ENCODE measurements at regions not wholly inside any gene's neighbourhood (a gene's known extent, or its start where the extent isn't known, plus 50 kb on each side); places are given as distances from the start of the nearest gene placed in this dataset.

DNA sequence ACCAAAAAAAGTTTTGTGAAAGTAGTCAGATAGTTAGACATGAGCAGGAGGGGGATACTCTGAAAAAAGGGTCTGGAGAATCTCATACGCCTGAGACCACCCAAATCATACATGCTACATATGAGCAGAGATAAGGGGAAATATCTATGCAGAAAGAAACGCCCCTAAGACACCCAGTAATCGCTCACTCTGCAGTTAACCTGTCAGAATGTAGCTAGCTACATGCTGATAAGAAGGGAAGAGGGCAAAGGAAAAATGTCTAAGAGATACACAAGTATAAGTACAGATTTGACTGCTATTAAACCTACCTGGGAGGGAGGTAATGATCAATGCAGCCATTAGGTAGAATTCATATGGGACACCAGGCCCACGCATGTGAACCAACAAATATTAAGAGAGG lies 1159.5 kb upstream of the PCDH10 start:
- DNase-seq (ENCODE audit: low spot score): no peak
- H3K27ac ChIP-seq (ENCODE audit: poor library complexity, severe bottlenecking): no peak overlapping the region
- ATAC-seq (ENCODE audit: low read depth): no peak
- H3K4me3 ChIP-seq (ENCODE audit: severe bottlenecking): no peak overlapping the region
- H3K9me3 ChIP-seq (ENCODE audit: severe bottlenecking): no peaks in the 10 kb centered on the region
- no peaks in the 10 kb centered on the region for H3K4me1 ChIP-seq (ENCODE audit: insufficient read depth, poor library complexity, severe bottlenecking)
- TF ChIP-seq, protein P1, sequence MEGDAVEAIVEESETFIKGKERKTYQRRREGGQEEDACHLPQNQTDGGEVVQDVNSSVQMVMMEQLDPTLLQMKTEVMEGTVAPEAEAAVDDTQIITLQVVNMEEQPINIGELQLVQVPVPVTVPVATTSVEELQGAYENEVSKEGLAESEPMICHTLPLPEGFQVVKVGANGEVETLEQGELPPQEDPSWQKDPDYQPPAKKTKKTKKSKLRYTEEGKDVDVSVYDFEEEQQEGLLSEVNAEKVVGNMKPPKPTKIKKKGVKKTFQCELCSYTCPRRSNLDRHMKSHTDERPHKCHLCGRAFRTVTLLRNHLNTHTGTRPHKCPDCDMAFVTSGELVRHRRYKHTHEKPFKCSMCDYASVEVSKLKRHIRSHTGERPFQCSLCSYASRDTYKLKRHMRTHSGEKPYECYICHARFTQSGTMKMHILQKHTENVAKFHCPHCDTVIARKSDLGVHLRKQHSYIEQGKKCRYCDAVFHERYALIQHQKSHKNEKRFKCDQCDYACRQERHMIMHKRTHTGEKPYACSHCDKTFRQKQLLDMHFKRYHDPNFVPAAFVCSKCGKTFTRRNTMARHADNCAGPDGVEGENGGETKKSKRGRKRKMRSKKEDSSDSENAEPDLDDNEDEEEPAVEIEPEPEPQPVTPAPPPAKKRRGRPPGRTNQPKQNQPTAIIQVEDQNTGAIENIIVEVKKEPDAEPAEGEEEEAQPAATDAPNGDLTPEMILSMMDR (IDR thresholded peaks at IDR 0.05; ENCODE audit: poor library complexity, severe bottlenecking): no peak
- no peaks in the 10 kb centered on the region for H3K36me3 ChIP-seq (ENCODE audit: low read depth)
- no peaks in the 10 kb centered on the region for H3K27me3 ChIP-seq (ENCODE audit: insufficient read depth, poor library complexity, severe bottlenecking)

- Histone ChIP-seq H3K36me3 (ENCODE audit: low read depth) (no peaks in the 10 kb centered on the region), H3K27me3 (ENCODE audit: insufficient read depth, poor library complexity, severe bottlenecking) (no peaks in the 10 kb centered on the region), H3K4me1 (ENCODE audit: insufficient read depth, poor library complexity, severe bottlenecking) (peaks cover 5% of the 10 kb centered on the region), H3K4me3 (ENCODE audit: severe bottlenecking) (no peak overlapping the region), H3K27ac (ENCODE audit: poor library complexity, severe bottlenecking) (no peak overlapping the region), H3K9me3 (ENCODE audit: severe bottlenecking) (no peaks in the 10 kb centered on the region)
- peak; percentile 94 for ATAC-seq (ENCODE audit: low read depth)
- no peak for DNase-seq (ENCODE audit: low spot score)
- TF ChIP-seq, protein P1 (IDR thresholded peaks at IDR 0.05; ENCODE audit: poor library complexity, severe bottlenecking): no peak
Measured at GRCh38 chr4:132001542-132001941, 1147.6 kb upstream of the PCDH10 start.

DNA sequence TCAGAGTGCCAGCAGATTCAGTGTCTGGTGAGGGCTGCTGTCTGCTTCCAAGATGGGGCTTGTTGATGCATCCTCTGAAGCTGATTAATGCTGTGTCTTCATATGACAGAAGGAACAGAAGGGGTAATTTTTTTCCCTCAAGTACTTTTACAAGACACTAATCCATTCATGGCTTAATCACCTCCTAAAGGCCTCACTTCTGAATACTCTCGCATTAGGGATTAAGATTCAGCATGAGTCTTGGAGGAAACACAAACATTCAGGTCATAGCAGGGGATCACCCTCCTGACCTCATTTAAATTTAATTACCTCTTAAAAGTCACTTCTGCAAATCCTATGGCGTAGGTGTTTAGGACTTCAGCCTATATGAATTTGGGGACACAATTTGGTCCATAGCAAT lies 1145.5 kb upstream of the PCDH10 start:
- Histone ChIP-seq H3K27ac (ENCODE audit: poor library complexity, severe bottlenecking) (no peak overlapping the region), H3K9me3 (ENCODE audit: severe bottlenecking) (no peaks in the 10 kb centered on the region), H3K27me3 (ENCODE audit: insufficient read depth, poor library complexity, severe bottlenecking) (no peaks in the 10 kb centered on the region), H3K36me3 (ENCODE audit: low read depth) (no peaks in the 10 kb centered on the region), H3K4me1 (ENCODE audit: insufficient read depth, poor library complexity, severe bottlenecking) (peaks cover 5% of the 10 kb centered on the region), H3K4me3 (ENCODE audit: severe bottlenecking) (no peak overlapping the region)
- no peak for ATAC-seq (ENCODE audit: low read depth)
- TF ChIP-seq, protein P1 (IDR thresholded peaks at IDR 0.05; ENCODE audit: poor library complexity, severe bottlenecking): no peak
- DNase-seq (ENCODE audit: low spot score): no peak

DNA sequence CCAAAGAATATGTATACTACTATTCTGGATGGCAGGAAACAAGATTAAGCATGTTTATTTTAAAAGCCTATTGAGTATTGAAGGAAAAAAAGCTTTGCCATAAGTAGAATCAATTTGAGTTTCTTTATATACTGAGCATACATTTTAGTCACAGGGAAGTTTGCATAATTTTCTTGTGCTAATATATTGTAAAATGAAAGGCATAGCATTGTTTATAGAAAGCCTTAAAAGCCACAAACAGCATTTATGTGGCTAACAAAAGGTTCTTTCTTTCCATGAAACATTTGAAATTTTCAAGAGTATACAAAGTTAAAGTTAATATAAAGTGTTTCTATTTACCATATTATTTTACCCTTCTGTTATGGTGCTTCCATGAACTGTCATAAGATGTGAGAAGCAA lies 1133.8 kb upstream of the PCDH10 start:
- H3K4me1 ChIP-seq (ENCODE audit: insufficient read depth, poor library complexity, severe bottlenecking): peaks cover 3% of the 10 kb centered on the region
- DNase-seq (ENCODE audit: low spot score) (no peak), ATAC-seq (ENCODE audit: low read depth) (no peak)
- no peak overlapping the region for H3K4me3 ChIP-seq (ENCODE audit: severe bottlenecking)
- no peak overlapping the region for H3K27ac ChIP-seq (ENCODE audit: poor library complexity, severe bottlenecking)
- no peaks in the 10 kb centered on the region for H3K36me3 ChIP-seq (ENCODE audit: low read depth)
- H3K27me3 ChIP-seq (ENCODE audit: insufficient read depth, poor library complexity, severe bottlenecking): no peaks in the 10 kb centered on the region
- H3K9me3 ChIP-seq (ENCODE audit: severe bottlenecking): no peaks in the 10 kb centered on the region
- TF ChIP-seq, protein P1 (IDR thresholded peaks at IDR 0.05; ENCODE audit: poor library complexity, severe bottlenecking): no peak

- Histone ChIP-seq H3K4me1 (ENCODE audit: insufficient read depth, poor library complexity, severe bottlenecking) (peaks cover 3% of the 10 kb centered on the region), H3K27ac (ENCODE audit: poor library complexity, severe bottlenecking) (no peak overlapping the region), H3K4me3 (ENCODE audit: severe bottlenecking) (no peak overlapping the region), H3K36me3 (ENCODE audit: low read depth) (no peaks in the 10 kb centered on the region), H3K9me3 (ENCODE audit: severe bottlenecking) (no peaks in the 10 kb centered on the region), H3K27me3 (ENCODE audit: insufficient read depth, poor library complexity, severe bottlenecking) (no peaks in the 10 kb centered on the region)
- no peak for DNase-seq (ENCODE audit: low spot score)
- TF ChIP-seq, protein P1 (IDR thresholded peaks at IDR 0.05; ENCODE audit: poor library complexity, severe bottlenecking): no peak
- ATAC-seq (ENCODE audit: low read depth): no peak
Measured at GRCh38 chr4:132016703-132017350, 1132.3 kb upstream of the PCDH10 start.

All from RWPE2 (cell line).